MM.1S (cell line): ENCODE measurements at regions not wholly inside any gene's neighbourhood (a gene's known extent, or its start where the extent isn't known, plus 50 kb on each side); places are given as distances from the start of the nearest gene placed in this dataset.

ENCODE experiments used
- CTCF ChIP-seq: fragments of 300-600 bp; sonication (generic); IDR thresholded peaks from 2 replicates; pipeline ENCODE4 v1.5.1; 2016; ENCODE audit warnings: antibody characterized with exemption, low read length, mixed read lengths
- EZH2 ChIP-seq: fragments of 300-600 bp; sonication (generic); optimal IDR thresholded peaks from 2 replicates; pipeline ENCODE3; 2017; ENCODE audit warnings: low read depth, mild to moderate bottlenecking, antibody characterized with exemption, low read length, mixed read lengths
- EZH2phosphoT487 ChIP-seq: fragments of 300-600 bp; sonication (generic); IDR thresholded peaks from 2 replicates; pipeline ENCODE4 v1.6.1; 2018; ENCODE audit warnings: antibody characterized with exemption, low read length

- TF ChIP-seq EZH2phosphoT487 = no peak
- TF ChIP-seq CTCF = no peak
- no peak for TF ChIP-seq EZH2
Observed at GRCh38 chr12:115659422-115659821, 618.1 kb downstream of the MED13L start.
